UCSD-AML1 (cell line): ENCODE measurements at regions not wholly inside any gene's neighbourhood (a gene's known extent, or its start where the extent isn't known, plus 50 kb on each side); places are given as distances from the start of the nearest gene placed in this dataset.

ENCODE experiments used
- DNase-seq: peaks from one replicate; lab custom pipeline; 2025; ENCODE audit not compliant: unreplicated experiment; lab: John Stamatoyannopoulos, UW

DNA sequence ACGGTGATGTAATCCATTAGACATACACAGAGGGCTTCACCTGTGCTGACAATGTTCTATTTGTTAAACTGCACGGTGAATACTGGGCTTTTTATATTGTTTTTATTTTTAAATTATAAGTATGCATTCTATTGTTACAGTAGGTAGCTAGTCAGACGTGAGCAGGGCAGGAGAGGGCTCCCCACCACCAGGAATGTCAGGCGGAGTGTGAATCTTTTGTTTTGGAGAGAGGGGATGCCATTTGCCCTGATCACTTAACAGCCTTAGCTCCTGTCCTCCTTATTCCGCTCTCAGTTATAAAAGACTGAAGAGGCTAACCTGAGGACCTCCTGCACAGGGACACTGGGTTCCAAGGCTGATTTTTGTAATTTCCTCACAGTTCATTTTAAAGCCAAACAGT, 151.6 kb upstream of the TAPT1 start:
- no peak for DNase-seq

DNA sequence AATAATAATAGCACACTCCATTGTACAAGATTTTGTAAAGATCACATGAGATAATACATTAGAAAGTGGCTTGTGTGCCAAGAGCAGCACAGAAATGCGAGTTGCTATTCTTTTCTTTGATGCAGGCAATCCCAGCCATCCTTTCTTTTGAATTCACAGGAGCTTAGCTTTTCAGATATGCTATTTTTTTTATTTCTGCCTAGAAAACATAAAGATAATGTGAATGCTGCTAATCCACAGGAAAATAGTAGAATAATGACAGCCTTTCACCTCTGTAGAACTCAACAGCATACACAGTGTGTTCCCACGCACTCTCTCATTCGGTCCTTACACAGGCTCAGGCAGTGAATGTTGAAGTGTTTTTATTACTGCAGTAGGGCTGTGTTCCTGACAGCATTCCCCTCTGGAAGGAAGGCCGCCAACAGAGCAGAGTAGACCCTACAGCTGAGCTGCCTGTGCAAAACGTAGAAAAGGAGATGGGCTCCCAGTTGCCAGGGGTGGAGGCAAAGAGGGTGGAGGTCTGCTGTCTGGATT, 138.8 kb upstream of the TAPT1 start:
- no peak for DNase-seq

DNA sequence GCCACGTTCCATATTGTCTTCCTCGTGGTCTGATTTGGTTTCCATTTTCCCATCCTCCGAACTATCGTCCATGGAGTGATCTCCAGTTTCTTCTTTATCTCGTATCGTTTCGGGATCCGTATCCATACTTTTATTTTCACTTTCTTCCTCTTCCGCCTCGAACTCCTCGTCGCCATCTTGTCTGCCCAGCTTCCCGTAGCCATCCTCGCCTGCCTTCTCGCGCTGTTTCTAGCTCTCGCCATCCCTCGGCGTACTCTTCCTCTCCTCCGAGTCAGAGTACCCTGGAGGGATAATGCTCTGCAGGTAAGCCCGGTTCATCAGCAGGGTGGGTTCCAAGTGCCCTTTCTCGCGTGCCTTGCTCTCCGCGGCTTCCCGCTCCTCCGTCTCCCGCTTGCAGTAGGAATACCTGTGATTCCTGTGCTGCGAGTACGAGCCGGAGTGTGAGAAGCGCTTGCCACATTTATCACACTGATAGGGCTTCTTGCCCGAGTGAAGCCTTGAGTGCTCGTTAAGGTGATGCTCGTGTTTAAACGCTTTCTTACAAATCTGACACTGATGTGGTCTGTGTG, 134.5 kb upstream of the TAPT1 start:
- DNase-seq: no peak

DNA sequence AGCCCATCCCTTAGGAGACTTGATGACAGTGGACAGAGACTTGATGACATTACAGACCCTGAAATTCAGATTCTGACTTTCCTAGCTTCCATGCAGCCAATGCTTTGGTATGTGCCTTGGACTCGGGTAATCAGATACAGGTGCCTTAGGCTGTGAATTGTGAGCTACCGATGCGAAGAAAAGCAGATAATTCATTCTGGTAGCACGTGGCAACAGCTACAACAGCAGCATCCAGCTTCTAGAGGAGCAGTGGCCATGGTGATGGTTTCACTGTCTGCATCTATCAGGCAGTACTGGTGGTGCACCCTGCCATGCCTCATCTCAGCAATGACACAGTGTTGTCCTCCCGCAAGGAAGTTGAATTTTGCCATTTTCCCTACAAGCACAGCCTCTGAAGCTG, 126.9 kb upstream of the TAPT1 start:
- no peak for DNase-seq

DNA sequence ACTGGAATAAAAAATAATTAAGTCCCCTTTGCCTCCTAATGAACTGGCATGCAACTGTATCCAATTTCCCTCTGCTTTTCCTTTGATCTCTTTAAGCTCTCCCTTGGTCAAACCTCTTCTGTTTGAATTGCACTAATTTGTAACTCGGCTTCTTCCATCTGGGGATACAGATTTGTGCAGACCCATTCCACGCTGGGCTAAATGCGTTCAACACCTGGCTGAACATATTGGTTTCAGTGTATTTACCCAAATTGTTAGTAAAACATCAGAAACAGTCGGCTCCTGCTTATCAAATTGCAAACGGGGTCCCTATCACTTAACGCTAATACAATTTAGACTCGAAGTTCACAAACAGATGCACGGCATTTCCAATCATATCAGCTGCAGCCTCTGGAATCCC, 124.9 kb upstream of the TAPT1 start:
- DNase-seq: no peak

DNA sequence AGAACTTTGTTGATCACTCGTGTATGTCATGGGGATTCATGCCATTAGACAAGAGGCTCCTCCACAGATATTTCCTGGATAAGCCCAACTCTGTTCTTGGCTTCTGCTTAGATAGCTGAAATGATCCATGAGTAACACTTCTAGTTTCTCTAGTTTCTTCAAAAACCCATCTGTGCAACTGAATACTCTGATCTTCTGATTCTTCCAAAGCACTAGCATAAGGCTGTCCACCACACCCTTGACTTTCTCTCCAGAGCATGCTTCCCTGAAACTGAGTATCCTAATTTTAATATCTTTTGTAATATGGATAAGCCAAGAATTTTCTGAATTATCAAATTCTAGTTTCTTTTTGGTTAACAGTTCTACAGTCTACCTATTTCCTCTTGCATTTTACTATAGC, 118.6 kb upstream of the TAPT1 start:
- no peak for DNase-seq

DNA sequence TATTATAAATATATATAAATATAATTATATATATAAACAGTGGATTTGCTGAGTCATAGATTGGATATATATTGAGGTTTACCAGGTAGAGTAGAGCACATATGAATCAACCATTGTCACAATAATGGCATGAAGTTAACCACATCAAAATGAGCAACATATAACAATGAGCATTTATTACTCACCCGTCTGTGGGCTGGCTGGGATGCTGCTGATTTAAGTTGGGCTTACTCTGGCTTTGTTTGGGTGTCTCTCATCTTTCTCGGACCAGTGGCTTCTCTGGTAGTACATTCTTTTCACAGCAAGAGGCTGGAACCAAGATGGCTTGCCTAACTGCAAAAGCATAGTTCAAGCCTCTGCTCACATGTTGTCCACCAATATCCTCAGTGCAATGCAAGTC, 111.7 kb upstream of the TAPT1 start:
- no peak for DNase-seq

DNA sequence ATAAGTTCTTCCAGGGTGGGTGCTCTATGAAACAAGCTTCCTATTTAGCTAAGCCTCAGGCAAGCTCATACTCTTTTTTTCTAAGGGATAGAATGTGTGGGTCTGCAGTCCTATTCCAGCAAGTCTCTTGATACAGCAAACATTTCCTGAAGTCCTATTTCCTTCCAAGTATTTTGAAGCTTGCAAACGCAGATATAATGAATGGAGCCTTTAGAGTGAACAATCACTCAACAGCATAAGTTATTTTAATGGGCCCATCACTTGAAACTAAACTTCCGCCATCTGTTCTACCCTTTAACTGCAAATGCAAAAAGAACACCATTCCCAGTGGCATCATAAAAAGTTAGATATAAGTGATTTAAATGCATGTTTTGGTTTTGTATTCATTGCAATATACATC, 108.3 kb upstream of the TAPT1 start:
- no peak for DNase-seq

DNA sequence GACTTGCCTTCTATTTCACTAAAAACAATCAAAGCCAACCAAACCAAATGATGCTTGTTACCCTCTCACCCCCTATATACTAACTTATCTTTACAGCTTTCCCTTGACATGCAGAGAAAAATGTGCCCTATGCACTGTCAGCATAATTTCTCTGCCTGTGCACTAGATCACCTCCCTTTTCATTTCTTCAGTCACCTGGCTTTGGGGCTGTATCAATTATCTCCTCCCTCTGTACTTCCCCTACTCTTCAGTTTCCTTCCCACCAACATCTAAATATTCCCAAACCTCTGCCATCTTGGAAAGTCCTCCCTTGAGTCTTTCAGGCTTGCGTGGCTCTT, 103.5 kb upstream of the TAPT1 start:
- DNase-seq: no peak

DNA sequence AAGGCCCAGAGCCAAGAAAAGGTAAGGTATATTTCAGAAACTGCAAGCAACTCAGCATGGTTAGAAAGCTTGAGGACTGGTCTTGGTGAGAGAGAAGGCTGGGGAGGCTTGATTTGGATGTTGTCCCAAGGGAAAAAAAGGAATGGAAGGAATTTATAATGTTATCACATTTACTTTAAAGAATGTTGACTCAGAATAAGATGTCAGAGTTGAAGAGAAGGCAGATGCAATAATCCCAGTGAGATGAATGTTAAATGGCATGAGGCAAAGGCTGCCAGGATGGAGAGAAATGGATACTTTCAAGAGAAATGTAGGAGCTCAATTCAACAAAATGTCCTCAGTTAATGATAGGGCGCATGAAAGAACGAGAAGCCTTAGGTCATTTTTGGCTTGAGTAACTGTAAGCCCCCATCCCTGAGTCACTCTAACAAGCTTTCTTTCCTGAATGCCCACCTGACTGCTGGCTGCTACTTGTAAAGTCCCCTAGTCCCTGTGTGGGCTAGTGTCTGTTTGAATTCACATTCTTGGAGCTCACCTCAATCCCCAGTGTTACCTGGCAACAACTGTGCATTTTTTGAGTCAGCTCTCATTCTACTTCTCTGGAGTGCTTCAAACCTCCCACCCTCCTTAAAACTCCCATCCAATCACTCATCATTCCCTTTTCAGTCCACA, 103.0 kb upstream of the TAPT1 start:
- DNase-seq: no peak

DNA sequence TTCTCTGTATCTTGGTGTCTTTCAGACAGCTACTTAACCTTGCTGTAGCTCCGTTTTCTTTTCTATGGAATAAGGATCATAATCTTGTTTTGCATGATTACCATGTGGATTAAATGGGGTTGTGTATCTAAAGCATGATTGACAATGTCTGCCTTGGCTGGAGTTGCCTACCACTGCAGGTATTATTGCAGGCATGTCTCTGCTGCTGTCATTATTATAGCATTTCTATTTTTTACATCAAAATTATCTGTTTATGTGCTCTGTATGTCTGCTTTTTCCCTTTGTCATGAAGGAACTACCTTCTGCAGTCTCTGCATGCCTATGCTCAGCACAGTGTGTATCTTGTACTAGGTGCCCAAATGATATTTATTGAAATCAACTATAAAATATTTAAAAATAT, 95.9 kb upstream of the TAPT1 start:
- no peak for DNase-seq

DNA sequence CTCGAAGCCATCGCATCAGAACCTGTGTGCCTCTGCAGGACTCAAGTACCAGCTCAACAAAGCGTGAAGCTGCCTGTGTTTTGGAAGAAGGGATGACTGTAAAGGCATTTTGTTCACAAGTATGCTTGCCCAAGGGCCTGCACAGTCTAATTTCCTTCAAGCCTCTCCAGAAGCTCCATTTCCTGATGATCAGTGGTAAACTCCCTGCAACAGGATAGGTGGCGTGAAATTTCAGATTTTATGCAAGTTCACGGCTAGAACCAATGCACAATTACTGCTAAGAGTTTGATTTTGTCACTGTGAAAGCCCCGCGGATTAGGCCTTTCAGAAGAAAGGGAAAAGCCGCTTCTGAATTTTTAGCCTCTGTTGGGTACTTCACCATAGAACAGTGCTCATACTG, 89.2 kb upstream of the TAPT1 start:
- DNase-seq: no peak

DNA sequence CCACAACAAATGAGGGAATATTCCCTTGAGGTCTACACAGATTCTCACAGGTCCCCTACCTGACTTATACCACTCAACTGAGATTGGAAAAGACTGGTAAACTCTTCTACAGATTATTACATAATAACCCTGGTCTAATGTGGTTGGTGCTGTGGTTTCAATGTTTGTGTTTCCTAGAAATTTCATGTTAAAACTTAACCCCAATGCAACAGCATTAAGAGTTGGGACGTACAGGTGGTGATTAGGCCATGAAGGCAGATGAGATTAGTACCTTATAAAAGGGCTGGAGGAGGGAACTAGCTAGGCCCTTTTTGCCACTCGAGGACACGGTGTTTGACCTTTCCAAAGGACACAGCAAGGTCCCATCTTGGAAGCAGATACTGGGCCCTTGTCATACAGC, 84.3 kb upstream of the TAPT1 start:
- DNase-seq: no peak

DNA sequence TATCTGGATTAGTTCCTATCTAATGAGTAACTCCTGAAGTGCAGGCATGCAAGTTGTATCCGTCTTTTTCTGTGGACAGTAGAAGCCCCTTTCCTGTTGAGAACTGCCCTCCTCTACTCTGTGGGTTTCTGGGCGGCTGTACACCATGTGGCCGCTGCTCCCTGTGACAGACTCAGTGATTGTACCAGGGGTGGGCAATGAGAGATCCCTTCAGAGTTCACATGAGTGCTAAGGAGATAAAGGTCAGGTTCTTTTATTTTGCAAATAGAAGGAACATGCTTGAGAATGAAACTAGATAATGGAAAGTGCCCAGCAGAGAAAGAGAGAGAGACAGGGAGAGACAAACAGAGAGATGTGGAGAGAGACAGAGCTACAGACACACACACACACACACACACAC, 76.4 kb upstream of the TAPT1 start:
- DNase-seq: no peak

DNA sequence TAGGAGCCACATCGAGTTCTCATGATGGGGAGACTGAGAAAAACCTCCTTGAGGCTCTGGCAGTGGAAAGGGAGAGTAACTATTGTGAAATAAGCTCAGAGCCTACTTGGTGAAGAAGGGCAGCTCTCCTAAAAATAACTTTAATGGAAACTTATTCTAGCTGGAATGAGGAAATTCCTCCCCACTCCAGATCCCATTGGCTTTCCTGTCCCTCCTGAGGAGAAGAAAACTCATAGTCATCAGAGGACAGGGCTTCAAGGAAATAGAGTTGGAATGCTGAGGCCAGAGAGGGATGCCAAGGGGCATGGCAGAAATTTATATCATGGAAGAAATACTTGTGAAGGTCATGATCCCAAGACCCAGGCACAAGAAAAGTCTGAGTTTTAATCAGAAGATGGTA, 70.7 kb upstream of the TAPT1 start:
- no peak for DNase-seq

DNA sequence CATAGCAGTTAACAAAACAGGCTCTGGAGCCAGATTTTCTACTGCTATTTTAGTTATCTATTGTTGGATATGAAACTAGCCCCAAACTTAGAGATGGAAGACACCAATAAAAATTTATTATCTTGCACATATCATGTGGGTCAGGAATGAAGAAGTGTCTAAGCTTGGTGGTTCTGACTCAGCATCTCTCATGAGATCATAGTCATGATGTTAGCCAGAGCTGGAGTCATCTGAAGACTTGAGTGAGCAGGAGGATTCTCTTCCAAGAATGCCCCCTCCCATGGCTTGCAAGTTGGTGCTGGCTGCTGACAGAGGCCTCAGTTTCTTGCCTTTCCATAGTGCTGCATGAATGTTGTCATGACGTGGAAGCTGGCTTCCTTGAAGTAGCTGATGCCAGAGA, 68.2 kb upstream of the TAPT1 start:
- no peak for DNase-seq

DNA sequence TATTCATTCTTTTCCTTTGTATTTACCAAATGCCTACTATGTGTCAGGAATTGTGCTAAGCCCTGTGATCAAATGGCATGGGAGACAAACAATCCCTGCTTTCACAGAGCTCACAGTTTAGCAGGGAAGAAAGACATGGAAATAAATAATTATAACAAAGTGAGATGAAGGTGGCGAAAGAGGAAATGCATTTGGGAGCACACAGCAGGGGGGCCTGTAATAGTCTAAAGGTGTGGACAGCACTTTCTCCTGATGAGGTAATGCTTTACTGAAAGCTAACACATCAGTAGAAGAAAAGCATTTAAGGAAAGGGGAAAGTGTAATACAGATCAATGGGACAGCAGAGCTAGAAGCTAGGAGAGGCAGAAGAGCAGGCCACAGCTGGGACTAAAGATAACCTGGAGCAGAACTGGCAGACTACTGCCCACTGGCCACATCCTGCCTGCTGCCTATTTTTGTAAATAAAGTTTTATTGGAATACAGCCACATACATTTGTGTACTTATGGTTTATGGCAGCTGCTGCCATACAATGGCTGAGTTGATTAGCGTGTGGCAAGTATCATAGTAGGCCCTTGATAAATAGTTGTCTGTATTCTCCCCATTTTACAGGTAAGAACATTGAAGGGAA, 67.1 kb upstream of the TAPT1 start:
- peak; percentile 16 for DNase-seq

DNA sequence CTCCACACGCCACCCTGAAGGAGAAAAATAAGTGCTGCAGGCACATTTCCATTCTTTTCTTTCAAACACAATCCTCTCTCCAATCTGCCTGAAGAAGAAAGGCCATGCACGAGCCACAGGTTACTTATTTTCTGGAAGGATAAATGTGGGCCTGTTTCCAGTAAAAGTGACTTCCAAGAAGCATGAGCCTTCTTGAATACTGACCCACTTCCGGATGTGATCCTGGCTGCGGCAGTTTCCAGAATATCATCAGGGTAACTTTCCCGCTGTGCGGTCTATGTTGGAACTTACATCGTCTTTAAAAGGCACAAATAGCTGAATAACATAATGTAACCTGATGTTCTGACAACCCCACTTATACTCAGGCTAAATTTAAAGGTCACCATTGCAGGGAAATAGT, 66.3 kb upstream of the TAPT1 start:
- DNase-seq: no peak

DNA sequence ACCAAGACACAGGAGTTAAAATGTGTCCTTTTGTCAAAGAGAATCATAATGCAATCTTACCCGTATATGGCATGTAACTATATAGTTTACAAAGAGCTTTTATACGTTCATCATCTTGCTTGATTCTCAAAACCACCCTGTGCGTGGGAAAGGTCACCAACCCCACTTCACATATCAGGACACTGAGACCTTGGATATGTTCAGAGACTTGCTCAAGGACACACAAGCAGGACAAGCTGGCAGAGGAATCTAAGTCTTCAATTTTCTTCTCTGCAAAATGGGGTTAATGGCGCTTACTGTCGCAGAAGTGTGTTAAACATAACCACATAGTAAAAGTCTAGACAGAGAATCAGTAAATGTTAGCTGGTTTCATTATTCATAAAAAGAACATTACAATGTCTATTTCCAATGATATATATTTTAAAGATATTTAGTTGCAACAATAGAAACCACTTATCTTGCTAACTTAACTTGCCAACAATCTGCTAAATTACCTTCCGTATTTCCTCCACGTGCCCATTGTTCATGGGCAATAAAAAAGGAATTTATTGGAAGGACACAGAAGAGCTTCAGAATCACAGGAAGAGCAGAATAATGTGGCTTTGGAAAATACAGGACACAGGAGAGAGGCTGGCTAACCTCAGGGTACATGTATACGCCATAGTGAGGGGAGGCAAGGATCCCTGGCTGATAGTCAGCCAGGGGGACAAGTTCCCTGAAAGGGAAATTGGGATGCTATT, 64.6 kb upstream of the TAPT1 start:
- DNase-seq: no peak

DNA sequence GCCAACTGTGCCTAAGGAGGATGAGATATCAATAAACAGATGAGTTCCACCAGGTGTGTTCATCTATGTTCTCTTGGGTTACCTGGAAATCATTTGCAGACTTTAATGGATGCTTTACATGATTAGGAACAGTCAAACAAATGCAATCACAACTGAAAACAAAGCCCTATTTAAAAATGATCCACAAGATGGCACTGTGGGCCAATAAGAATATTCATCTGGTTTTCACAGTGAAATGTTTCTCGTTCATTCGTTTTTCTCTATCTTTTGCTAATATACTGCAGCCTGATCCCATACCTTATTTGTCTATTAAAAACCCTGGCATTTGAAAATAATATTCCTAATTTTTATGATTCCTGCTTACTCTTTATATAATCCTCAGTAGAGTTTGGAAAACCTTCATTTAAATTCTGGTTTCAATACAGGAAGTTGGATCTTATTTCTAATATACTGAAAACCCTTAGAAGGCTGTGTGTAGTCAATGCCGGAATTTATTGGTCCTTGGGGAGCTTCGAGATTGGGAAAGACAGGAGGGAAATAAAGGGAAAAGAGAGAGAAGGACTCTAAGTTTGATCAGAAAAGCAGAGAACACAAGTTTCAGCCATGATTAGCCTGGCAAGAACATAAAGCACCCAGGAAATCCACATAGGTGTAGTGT, 63.8 kb upstream of the TAPT1 start:
- no peak for DNase-seq

DNA sequence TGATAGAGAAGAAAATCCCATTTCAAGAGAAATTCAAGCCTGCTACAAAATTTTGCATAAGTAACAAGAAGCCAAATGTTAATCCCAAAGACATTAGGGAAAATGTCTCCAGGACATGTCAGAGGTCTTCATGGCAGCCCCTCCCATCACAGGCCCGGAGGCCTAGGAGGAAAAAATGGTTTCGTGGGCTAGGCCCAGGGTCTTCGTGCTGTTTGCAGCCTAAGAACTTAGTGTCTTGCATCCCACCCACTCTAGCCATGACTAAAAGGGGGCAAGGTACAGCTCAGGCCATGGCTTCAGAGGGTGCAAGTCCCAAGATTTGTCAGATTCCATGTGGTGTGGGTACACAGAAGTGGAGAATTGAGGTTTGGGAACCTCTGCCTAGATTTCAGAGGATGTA, 57.8 kb upstream of the TAPT1 start:
- DNase-seq: no peak

DNA sequence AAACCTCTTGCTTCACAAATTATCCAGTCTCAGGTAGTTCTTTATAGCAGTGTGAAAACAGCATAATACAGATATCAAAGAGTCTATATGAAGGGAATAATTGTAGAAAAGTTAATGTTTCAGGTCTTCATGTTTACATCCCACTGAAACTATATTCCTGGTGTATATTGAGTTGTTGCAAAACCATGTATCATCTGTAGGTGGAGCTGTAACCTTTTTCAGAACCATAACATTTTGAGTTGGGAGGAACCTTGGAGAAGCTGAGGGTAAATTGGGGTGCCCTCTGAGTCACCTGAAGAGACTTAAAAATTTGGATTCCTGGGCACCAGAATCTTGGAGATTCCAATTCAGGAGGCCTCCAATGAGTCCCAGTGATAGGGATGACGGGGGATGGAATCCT, 51.9 kb upstream of the TAPT1 start:
- no peak for DNase-seq
